SH-SY5Y (cell line): ENCODE measurements at regions not wholly inside any gene's neighbourhood (a gene's known extent, or its start where the extent isn't known, plus 50 kb on each side); places are given as distances from the start of the nearest gene placed in this dataset.

Source experiments
- GATA2 ChIP-seq: IDR thresholded peaks from 2 replicates; pipeline ENCODE4 v1.6.1; 2011; ENCODE audit warnings: mild to moderate bottlenecking, low read depth, low read length
- GATA3 ChIP-seq: IDR thresholded peaks from 2 replicates; pipeline ENCODE4 v1.6.1; 2011; ENCODE audit warnings: low read depth, mild to moderate bottlenecking, low read length, moderate library complexity

GRCh38 chr1:105632342-105633196 lies 1423.9 kb upstream of the PRMT6 start:
- TF ChIP-seq GATA2 (no peak; the same call in 1 of the 2 replicates), GATA3 (no peak)
